DMS153 treated with DMSO at 0.1 percent for 48 hours (cell line): ENCODE measurements at regions not wholly inside any gene's neighbourhood (a gene's known extent, or its start where the extent isn't known, plus 50 kb on each side); places are given as distances from the start of the nearest gene placed in this dataset.
"Not testable (repeated sequence)": the region's sequence is repeated elsewhere in the genome, so short reads cannot be mapped to it uniquely, and the experiment has no call there.

ENCODE experiments used
- DNase-seq: peaks from one replicate; lab custom pipeline; 2025; ENCODE audit not compliant: unreplicated experiment; lab: John Stamatoyannopoulos, UW

DNA sequence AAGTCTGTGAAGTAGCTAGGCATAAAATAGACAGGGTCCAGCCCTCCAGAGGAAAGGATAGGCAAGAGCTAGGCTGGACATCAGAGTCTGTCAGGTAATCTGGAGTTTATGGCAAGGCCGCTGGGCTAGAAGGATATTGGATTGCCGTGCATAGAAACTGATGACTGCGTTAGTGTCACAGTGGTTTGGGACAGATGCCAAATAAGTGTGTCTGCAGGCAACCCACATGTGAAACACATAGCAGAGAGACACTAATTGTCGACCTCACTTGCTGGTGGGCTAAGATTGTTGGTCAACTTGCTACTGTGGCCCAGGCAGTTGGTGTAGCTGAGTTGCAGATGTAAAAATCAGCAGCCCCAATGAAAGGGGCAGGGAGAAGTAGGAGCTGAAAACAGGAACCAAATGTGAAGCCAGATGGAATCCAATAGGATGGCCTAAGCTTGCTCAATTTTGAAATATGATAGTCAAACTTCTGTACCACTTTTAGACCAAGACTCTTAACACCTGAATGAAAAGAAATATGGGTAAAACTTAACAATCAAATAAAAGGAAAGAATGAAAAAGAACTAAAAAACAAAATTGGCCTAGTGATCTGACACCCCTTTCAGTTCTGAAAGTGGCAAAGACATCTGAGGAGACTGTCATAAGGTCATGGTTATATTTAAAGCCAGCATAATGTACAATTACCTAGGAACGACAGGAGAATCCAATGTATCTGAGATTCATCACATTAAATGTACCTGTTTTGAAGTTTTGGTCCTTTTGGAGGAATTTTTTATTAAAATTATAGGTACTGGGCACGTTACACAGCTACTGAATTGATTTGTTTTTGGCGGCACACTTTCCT, 243.3 kb upstream of the ACTBL2 start:
- no peak for DNase-seq

DNA sequence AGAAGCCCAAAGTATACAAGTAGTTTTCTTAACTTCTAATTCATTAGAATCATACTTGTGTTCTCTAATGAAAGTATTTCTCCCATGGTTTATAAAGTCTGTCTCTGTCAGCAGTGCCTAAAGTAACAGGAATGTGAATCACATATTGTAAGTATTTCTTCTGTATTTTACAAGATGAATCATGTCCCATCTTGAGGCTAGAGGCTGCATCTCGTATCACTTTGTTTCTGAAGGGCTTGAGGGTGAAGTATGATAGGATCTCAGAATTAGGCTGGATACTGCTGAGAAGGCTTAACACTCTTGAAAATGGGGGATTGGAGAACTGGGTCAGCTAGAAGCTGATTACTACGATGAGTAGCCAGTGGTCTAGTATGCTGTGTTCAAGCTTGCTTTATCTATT, 242.2 kb upstream of the ACTBL2 start:
- no peak for DNase-seq

DNA sequence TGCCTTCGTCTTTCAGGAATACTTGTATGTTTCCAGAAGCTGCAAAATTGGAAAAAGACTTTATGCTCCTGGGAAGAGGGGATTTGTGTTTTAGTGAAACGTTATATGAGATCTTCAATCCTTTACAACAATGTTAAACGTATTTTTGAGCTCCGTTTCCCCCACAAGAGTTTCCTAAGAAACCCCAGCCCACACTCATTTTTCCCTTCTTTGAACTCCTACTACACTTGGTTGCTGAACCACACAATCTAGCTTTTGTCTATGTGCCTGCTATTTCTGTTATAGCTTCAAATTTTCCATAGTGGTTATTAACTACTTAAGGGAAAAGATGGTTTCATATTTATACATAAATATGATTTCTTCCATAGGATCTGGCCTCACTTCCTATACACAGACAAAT, 238.6 kb upstream of the ACTBL2 start:
- no peak for DNase-seq

DNA sequence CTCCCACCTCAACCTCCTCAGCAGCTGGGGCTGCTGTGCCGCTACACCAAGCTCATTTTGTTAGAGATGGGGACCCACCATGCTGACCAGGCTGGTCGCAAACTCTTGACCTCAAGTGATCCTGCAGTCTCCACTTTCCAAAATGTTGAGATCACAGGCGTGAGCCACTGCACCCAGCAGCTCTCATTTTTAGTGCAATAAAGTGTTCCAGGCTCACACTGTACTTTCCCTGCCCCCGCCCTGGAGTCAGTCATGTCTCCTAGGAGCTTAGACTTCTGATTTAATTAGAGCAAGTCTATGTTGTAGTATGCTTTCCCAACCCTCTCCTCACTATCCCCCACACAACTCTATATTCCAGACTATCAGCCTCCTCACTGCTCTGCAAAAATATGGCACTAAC, 238.0 kb upstream of the ACTBL2 start:
- no peak for DNase-seq

DNA sequence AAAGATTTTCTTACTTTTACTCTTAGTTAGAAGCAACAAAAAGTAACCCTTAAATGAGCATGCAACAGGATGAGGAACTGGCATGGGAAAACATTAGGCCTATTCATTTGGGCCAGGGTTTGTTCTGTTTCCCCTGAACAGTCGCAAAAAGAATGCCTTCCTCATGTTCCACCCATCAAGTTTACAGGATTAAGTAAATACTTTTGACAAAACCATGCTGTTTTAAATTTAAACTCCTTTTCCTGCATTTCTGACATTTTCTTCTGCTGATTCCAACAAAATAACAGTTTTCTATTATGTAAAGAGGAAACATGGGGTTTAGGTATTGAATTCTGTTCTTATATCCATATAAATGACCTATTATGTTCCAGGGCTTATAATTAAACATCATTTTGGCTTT, 236.6 kb upstream of the ACTBL2 start:
- DNase-seq = no peak

DNA sequence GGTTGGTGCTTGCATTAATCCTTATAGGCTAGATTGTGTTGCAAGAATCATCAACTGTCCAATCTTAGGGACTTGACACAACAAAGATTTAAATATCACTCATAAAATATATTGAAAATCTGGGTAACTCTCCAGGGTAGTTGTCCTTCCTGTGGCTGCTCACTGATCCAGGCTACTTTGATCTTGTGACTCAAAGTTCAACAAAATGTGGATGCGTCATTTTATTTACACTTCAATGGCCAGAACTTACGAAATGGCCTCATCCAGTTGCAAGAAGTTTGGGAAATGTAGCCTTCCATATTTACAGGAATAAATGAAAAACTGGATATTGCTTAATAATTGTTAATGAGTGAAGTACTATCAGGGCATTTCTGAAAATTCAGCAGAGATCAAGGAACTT, 235.5 kb upstream of the ACTBL2 start:
- DNase-seq = no peak

DNA sequence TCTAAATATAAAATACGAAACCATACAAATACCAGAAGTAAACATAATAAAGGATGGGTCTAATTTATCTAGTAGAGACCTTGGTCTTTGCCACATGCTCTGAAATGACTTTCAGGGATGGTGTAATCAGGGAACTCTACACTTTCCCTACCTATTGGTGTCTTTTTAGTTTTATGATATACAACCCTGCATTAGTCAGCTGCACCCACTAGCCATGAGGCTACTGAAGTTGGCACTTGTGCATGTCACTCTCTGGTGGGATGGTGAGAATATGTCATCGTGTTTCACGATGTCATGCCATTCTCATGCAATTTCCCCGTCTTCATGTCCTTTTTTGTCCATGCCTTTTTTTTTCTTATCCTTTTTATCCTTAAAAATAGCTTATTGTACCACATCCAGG, 234.9 kb upstream of the ACTBL2 start:
- DNase-seq = no peak

DNA sequence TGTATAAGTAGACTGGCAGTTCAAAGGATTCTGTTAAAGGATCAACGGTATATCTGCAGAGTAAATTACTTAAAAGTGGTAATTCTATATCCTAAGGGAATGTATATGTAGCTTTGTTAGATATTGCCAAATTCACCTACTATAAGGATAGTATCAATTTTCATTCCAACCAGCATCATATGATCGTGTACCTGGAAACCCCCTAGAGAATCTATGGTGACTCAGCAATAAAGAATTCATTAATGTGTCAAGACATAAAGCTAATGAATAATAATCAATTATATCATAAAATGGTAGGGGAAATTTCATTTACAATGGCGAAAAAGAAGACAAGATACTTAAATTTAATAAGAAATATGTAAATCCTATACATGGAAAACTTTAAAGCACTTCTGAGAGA, 234.1 kb upstream of the ACTBL2 start:
- DNase-seq = no peak

DNA sequence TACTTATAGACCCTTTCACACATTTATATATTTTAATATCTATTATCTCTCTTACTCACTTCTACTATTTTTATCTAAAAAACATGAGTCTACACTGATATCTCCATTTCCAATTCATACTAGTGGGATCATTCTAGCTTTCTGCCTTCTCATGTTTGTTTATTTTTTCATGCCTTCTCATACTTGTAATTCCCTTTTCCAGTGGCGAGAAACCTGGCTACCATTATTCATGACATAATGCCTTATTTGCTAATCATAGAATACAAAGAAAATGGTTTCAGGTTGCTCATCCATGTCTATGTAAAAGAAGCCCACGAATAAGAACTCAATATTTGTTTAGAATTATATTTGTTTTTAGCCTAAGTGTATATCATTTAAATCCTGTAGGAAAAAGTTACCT, 232.7 kb upstream of the ACTBL2 start:
- DNase-seq = no peak

DNA sequence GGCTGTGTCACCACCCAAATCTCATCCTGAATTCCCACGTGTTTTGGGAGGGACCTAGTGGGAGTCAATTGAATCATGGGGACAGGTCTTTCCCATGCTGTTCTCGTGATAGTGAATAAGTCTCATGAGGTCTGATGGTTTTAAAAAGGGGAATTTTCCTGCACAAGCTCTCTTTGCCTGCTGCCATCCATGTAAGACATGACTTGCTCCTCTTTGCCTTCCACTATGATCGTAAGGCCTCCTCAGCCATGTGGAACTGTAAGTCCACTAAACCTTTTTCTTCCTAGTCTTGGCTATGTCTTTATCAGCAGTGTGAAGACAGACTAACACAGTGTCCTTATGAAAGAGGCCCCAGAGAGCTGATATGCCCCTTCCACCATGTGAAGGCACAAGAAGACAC, 230.9 kb upstream of the ACTBL2 start:
- DNase-seq = not testable (repeated sequence)

DNA sequence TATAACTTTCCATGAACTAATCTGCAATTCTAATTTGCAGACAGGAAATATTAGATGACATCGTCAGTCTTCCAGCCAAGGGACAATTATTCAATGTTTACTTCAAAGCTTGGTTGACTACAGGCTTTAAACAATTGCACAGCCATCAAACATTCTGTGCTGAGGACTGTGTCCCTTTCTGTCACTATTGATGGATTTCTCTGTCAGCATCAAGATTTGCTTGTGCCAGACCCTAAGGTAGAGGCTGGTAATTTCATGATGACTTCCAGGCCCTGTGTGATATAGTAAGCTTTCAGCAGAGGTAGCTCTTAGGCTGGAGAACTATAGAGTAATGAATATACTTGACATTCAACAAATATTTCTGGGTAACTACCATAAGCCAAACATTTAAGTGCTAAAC, 229.3 kb upstream of the ACTBL2 start:
- DNase-seq = no peak

DNA sequence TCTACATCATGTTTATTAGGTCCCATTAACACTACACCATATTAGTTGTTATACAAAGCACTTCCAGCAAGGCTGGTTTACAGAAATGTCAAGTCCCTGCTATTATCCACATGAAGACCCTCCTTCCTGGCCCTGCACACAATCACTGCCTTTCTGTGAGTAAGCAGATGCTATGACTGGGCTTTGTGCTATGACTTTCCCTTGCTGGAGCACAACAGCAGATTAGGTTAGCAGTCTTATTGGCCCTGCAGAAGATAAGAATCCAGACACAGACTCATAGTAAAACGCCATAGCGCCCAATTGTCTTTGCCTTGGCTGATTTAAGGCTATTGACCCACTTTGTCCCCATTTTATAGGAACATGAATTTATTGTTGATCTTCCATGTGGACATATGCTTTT, 228.9 kb upstream of the ACTBL2 start:
- DNase-seq = no peak

DNA sequence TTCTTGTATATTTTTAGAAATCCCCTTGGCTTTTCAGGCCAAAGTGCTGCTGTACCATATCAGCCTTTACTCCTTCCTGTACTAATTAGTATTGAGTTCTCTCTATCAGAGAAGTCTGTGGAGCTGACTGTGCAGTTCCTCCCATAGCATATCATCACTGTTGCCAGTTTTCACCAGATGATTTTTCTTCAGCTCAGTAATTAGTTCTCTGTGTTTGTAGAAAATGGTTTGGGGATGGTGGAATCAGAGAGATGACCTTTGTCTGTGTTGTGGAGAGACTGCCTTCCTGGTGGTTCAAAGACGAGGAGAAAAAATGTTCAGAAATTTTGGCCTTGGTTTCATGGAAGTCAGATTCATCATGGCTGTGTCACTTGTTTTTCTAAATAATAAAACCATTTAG, 227.5 kb upstream of the ACTBL2 start:
- DNase-seq = no peak

DNA sequence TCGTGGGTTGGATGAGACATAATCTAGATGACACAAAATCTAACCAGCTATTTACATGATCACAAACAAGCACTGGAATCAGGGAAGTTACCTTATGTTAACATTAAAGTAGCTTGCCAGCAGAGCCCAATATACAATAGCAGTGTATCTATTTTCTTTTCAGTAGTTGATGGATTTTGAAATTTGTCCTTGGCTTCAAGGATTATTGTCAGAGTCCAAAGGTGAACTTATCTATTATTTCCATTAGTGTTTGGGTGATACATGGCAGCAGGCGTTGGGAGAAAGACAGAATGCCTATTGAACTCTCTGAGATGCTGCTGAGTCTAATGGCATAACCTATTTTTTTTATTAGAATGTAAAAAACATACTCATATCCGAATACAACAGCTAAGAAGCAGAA, 223.2 kb upstream of the ACTBL2 start:
- DNase-seq = no peak

DNA sequence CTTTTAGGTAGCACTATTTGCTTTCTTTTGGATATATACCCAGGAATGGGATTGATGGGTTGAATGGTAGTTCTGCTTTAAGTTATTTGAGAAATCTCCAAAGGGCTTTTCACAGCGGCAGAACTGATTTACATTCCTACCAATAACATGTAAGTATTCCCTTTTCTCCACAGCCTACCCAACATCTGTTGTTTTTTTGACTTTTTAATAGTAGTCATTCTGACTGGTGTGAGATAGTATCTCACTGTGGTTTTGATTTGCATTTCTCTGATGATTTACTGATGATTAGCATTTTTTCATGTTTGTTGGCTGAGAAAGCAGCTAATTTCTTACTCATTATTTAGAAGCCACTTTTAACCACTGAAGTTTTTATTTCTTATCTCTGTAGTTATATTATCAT, 221.1 kb upstream of the ACTBL2 start:
- no peak for DNase-seq

DNA sequence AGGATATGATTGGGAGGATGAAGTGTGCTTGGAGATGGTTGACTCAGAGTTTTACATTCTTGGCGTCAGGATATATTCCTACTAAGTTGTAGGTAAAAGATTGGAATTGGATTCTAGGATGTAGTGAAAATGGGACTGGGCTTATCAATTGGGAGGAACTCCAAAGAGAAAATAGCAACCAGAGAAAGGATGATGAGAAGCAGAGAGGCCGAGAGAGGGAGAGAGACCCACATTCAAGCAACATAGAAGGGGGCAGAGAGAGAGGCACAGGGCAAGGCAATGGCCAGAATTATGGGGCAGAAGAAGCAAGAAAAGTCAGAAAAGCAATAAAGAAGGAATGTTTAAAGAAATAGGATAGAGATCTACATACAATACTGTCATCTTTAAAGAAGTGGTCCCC, 217.9 kb upstream of the ACTBL2 start:
- DNase-seq = no peak

DNA sequence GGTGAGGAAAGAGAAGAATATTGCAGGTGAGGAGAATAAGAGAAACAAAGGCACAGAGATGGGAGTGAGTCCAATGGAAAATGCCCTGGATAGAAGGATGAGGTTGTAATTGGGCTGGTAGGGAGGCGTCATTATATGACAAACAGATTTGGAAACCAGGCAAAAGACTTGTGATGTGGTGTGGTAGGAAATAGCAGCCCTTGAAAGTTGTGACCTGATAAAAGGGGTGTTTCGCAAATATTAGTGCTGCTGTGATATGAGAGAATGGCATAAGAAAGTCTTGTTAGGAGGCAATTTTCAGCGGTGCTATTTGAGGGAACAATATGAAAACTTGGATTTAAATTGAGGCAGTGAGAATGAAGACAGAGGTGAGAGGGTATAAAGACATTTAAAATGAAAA, 217.5 kb upstream of the ACTBL2 start:
- no peak for DNase-seq

DNA sequence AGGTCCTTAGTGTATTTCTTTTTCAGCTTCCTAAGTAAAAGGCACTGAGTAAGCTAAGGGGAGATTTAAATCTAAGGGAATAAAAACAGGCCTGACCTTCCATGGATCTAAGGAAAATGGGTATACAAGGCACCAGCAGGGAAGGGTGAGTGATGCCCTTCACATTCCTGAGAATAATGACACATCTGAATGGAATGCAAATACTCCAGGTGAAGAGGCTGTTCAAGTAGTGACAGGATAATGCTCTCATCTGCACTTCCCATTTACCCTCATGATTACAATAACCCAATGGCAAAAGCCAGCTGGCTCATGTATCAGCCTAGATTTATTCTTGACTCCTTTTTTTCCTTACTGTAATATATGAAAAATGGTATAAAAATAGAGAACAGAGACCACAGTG, 216.2 kb upstream of the ACTBL2 start:
- DNase-seq = no peak

DNA sequence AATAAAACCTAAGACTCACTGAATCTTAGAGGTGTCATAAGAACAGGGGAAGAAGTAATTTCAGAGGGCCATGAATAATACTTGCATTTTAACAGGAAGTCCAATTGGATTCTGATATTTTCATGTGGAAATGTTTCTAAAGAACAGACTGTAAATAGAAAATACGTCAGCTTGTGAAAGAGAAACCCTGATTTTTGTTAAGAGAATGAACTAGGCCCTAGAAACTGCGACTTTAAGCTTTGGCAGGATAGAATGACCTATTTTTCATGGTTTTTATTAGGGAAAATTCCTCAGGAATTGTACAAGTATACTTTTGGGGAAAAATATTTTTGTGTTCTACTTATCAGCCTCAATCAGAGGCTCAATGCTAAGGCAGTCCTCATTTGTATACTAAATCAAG, 215.5 kb upstream of the ACTBL2 start:
- no peak for DNase-seq

DNA sequence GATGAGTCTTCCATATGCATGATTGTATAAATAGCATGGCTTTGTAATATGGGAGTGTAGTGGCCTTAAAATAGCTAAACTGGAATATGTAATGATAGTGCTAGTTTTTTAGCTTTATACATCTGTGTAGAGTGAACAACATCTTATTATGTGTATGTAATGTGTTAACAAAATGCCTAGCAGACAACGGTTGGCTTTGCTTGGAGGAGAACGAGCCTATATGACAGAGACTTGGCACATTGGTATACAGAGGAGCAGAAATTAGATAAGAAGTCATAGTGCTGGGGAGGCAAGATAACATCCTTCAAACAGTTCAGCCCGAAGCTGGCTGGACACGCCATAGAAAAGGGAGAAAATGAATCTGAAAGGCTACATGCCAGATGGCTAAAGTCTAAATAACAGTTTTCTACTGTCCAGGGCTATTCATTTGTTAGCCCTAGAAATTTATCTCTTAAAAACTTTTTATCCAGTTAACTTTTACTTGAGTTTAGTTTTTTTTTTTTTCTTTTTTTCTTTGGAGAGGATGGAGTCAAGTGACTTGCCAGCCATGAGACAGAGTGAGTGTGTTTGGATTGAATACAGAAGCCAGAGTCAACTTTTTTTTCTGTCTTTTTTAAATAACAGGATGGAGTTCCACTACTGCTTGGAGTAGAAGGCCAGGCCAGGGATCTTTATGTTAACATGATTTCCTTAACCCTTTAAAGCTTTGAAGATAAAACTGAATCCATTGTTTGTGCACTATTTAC, 214.4 kb upstream of the ACTBL2 start:
- DNase-seq = no peak

DNA sequence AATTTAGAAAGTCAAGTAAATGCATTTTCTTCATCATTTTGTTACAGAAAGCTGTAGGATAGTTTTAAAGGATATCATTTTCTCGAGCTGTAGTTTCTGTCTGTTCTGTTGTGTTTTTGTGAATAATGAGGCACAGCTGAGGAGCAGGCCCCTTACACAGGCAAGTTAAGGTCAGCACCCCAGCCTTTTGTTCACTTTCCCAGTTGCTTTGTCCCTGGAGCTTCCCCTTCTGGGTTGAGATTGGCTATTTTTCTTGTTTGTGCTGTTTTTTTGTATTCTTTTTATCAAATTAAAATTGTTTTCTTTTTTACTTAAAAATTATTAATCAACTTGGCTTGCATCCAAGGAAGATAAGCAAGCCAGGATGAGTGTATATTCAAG, 213.8 kb upstream of the ACTBL2 start:
- DNase-seq = no peak

DNA sequence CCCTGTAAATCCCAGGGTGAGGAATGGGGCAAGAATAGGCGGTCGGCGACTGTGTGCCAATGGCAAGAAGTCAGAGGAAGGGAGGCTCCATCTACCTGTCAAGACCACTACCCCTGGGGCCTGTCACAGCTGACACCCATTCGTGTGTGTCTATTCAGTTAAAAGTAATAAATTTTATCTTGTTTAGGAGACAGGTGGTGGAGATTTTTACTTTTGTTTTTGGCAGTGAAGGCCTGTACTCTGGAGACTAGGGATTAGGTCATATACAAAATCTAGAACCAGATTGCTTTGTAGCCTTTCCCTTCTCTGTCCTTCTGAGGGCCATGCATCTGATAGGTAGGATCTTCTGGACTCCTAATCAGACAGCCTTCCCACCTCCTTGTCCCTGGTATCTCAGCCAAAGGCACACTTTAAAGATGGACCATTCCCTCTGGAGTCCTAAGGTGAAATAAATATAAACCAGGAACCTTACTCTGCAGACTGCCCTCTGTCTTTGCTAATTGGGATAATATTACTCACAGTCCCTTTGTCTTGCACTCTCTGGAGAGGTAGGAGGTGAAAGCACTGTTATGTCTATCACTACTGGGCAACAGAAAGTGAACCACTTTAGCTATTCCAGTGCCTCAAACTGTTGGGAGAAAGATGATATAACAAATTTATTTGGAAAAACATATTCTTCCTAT, 213.2 kb upstream of the ACTBL2 start:
- no peak for DNase-seq
